ENCODE measurements at regions not wholly inside any gene's neighbourhood (a gene's known extent, or its start where the extent isn't known, plus 50 kb on each side); places are given as distances from the start of the nearest gene placed in this dataset.

DNA sequence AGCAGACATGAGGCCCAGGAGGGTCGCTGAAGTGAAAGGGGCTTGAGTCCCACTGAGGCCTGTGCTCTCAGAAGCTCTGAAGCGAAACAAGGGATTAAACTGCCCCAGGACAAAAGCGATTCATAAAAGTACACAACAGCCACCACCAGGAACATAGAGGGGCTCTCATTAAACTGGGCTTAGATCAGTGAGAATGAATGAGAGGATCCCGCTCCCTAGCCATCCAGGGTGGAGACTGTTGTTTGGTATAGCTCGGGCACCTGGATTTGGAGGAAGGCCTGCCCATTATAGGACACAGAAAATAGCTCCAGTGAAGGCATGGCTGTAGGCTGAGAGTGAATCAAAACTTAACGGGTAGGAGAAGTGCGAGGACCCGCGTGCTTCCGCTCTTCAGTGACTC, 91.6 kb upstream of the TAB2 start:
- no peak for FAIRE-seq

GRCh38 chr6:149227796-149228195, 89.7 kb upstream of the TAB2 start:
- FAIRE-seq (no peak), DNase-seq (no peak)
- no peak overlapping the region for H3K4me3 ChIP-seq (ENCODE audit: low read depth in 1 of 3, low read length in 3 of 3)
- peaks cover 0 to 2% (median 0%) of the 10 kb centered on the region in 3 donors for H3K4me1 ChIP-seq (ENCODE audit: control insufficient read depth in 3 of 3, insufficient read depth in 2 of 3, low read depth in 1 of 3, low read length in 2 of 3)
- H3K27me3 ChIP-seq (ENCODE audit: control insufficient read depth in 3 of 3, insufficient read depth in 3 of 3, low read length in 3 of 3), result peaks cover 0 to 5% (median 0%) of the 10 kb centered on the region in 3 donors
- H3K36me3 ChIP-seq (ENCODE audit: control insufficient read depth in 3 of 3, insufficient read depth in 2 of 3, low read depth in 1 of 3, low read length in 3 of 3), result no peaks in the 10 kb centered on the region
- no peak overlapping the region for H3K27ac ChIP-seq (ENCODE audit: low read depth in 1 of 3, low read length in 2 of 3)
- 76 to 79% (median 78%) methylated on average over 5 of the region's 5 CpGs for WGBS, 3 donors
- no peaks in the 10 kb centered on the region for H3K9me3 ChIP-seq (ENCODE audit: control insufficient read depth in 2 of 2, insufficient read depth in 1 of 2, low read depth in 1 of 2, low read length in 1 of 2)

More for the DNA sequence above, 91.6 kb upstream of the TAB2 start:
- Histone ChIP-seq H3K9me3 (ENCODE audit: control insufficient read depth in 2 of 2, insufficient read depth in 1 of 2, low read depth in 1 of 2, low read length in 1 of 2) (no peaks in the 10 kb centered on the region), H3K4me3 (ENCODE audit: low read depth in 1 of 3, low read length in 3 of 3) (no peak overlapping the region), H3K27me3 (ENCODE audit: control insufficient read depth in 3 of 3, insufficient read depth in 3 of 3, low read length in 3 of 3) (peaks cover 0 to 5% (median 0%) of the 10 kb centered on the region in 3 donors), H3K4me1 (ENCODE audit: control insufficient read depth in 3 of 3, insufficient read depth in 2 of 3, low read depth in 1 of 3, low read length in 2 of 3) (peaks cover 0 to 2% (median 0%) of the 10 kb centered on the region in 3 donors), H3K36me3 (ENCODE audit: control insufficient read depth in 3 of 3, insufficient read depth in 2 of 3, low read depth in 1 of 3, low read length in 3 of 3) (no peaks in the 10 kb centered on the region), H3K27ac (ENCODE audit: low read depth in 1 of 3, low read length in 2 of 3) (no peak overlapping the region)
- DNase-seq, result no peak
- WGBS, 3 donors, result 94 to 97% (median 95%) methylated on average over 10 of the region's 10 CpGs

DNA sequence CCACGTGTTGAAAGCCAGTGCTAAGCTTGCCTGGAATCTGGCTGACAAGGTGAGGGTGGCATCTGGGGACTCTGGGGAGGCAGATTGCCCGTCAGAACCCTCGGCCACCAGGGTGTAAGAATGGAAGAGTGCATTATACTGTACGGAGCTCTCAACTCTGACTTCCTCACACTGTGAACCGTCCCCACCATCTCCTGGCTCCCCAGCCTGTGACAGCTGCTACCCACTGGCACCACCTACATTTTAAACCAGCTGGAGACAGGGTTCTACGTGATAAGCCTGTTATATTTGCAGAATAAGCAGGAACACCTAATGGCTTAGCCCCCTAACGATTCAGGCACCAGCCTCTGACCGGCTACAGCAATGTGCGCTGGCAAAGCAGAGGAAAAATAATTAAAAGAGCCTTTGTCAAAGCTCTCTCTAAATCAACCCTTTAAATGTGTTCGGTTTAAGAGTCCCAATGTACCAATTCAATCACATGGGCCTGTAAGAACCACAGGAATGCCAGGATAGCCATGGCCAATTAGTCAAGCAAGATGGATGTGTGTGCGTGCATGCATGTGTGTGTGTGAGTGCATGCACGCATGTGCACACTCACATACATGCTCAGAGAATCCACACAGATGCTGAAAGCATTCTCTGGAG, 89.1 kb upstream of the TAB2 start:
- 85 to 87% (median 86%) methylated on average over 12 of the region's 12 CpGs for WGBS, 3 donors
- no peak overlapping the region for H3K27ac ChIP-seq (ENCODE audit: low read depth in 1 of 3, low read length in 2 of 3)
- peaks cover 0 to 2% (median 0%) of the 10 kb centered on the region in 3 donors for H3K4me1 ChIP-seq (ENCODE audit: control insufficient read depth in 3 of 3, insufficient read depth in 2 of 3, low read depth in 1 of 3, low read length in 2 of 3)
- H3K36me3 ChIP-seq (ENCODE audit: control insufficient read depth in 3 of 3, insufficient read depth in 2 of 3, low read depth in 1 of 3, low read length in 3 of 3), result no peaks in the 10 kb centered on the region
- H3K4me3 ChIP-seq (ENCODE audit: low read depth in 1 of 3, low read length in 3 of 3), result no peak overlapping the region
- no peaks in the 10 kb centered on the region for H3K9me3 ChIP-seq (ENCODE audit: control insufficient read depth in 2 of 2, insufficient read depth in 1 of 2, low read depth in 1 of 2, low read length in 1 of 2)
- H3K27me3 ChIP-seq (ENCODE audit: control insufficient read depth in 3 of 3, insufficient read depth in 3 of 3, low read length in 3 of 3), result peaks cover 0 to 5% (median 0%) of the 10 kb centered on the region in 3 donors
- DNase-seq (no peak), FAIRE-seq (no peak)

DNA sequence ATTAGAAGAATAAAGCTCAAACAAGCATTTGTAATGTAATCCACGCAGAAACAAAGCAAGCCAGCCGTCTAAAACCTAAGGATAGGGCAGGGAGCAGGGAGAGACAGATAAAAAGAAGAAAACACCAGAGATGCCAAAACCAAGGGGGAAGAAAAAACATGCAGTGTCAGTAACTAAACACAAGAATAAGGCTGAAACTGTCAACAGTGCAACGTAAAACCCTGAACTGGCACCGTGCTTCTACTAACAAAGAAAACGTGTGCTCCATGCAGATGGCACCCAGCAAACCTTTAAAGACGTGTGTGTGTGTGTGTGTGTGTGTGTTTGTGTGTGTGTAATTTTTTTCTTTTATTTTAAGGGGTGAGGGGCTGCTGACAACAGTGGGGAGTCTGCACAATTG, 88.4 kb upstream of the TAB2 start:
- H3K4me1 ChIP-seq (ENCODE audit: control insufficient read depth in 3 of 3, insufficient read depth in 2 of 3, low read depth in 1 of 3, low read length in 2 of 3), result no peaks in the 10 kb centered on the region
- no peak overlapping the region for H3K27ac ChIP-seq (ENCODE audit: low read depth in 1 of 3, low read length in 2 of 3)
- FAIRE-seq, result no peak
- no peaks in the 10 kb centered on the region for H3K36me3 ChIP-seq (ENCODE audit: control insufficient read depth in 3 of 3, insufficient read depth in 2 of 3, low read depth in 1 of 3, low read length in 3 of 3)
- peaks cover 0 to 5% (median 0%) of the 10 kb centered on the region in 3 donors for H3K27me3 ChIP-seq (ENCODE audit: control insufficient read depth in 3 of 3, insufficient read depth in 3 of 3, low read length in 3 of 3)
- 87 to 91% (median 91%) methylated on average over 6 of the region's 6 CpGs for WGBS, 3 donors
- DNase-seq, result no peak
- H3K9me3 ChIP-seq (ENCODE audit: control insufficient read depth in 2 of 2, insufficient read depth in 1 of 2, low read depth in 1 of 2, low read length in 1 of 2), result no peaks in the 10 kb centered on the region
- no peak overlapping the region for H3K4me3 ChIP-seq (ENCODE audit: low read depth in 1 of 3, low read length in 3 of 3)

GRCh38 chr6:149230712-149231460, 86.6 kb upstream of the TAB2 start:
- Histone ChIP-seq H3K27ac (ENCODE audit: low read depth in 1 of 3, low read length in 2 of 3) (no peak overlapping the region), H3K36me3 (ENCODE audit: control insufficient read depth in 3 of 3, insufficient read depth in 2 of 3, low read depth in 1 of 3, low read length in 3 of 3) (no peaks in the 10 kb centered on the region), H3K27me3 (ENCODE audit: control insufficient read depth in 3 of 3, insufficient read depth in 3 of 3, low read length in 3 of 3) (peaks cover 0 to 5% (median 0%) of the 10 kb centered on the region in 3 donors), H3K4me3 (ENCODE audit: low read depth in 1 of 3, low read length in 3 of 3) (no peak overlapping the region), H3K4me1 (ENCODE audit: control insufficient read depth in 3 of 3, insufficient read depth in 2 of 3, low read depth in 1 of 3, low read length in 2 of 3) (peaks cover 0 to 2% (median 0%) of the 10 kb centered on the region in 3 donors), H3K9me3 (ENCODE audit: control insufficient read depth in 2 of 2, insufficient read depth in 1 of 2, low read depth in 1 of 2, low read length in 1 of 2) (no peaks in the 10 kb centered on the region)
- WGBS, 3 donors, result 82 to 90% (median 84%) methylated on average over 5 of the region's 5 CpGs
- no peak for FAIRE-seq
- no peak for DNase-seq

- H3K27me3 ChIP-seq (ENCODE audit: control insufficient read depth in 3 of 3, insufficient read depth in 3 of 3, low read length in 3 of 3), result peaks cover 0 to 5% (median 0%) of the 10 kb centered on the region in 3 donors
- DNase-seq (no peak), FAIRE-seq (no peak)
- H3K27ac ChIP-seq (ENCODE audit: low read depth in 1 of 3, low read length in 2 of 3), result peak overlapping the region in 1 of 3 donors; percentile 61
- H3K36me3 ChIP-seq (ENCODE audit: control insufficient read depth in 3 of 3, insufficient read depth in 2 of 3, low read depth in 1 of 3, low read length in 3 of 3), result no peaks in the 10 kb centered on the region
- H3K4me1 ChIP-seq (ENCODE audit: control insufficient read depth in 3 of 3, insufficient read depth in 2 of 3, low read depth in 1 of 3, low read length in 2 of 3), result peaks cover 0 to 2% (median 0%) of the 10 kb centered on the region in 3 donors
- WGBS, 3 donors, result 55 to 87% (median 78%) methylated on average over 7 of the region's 7 CpGs
- no peaks in the 10 kb centered on the region for H3K9me3 ChIP-seq (ENCODE audit: control insufficient read depth in 2 of 2, insufficient read depth in 1 of 2, low read depth in 1 of 2, low read length in 1 of 2)
- no peak overlapping the region for H3K4me3 ChIP-seq (ENCODE audit: low read depth in 1 of 3, low read length in 3 of 3)
Measured at GRCh38 chr6:149231778-149232177, 85.7 kb upstream of the TAB2 start.

DNA sequence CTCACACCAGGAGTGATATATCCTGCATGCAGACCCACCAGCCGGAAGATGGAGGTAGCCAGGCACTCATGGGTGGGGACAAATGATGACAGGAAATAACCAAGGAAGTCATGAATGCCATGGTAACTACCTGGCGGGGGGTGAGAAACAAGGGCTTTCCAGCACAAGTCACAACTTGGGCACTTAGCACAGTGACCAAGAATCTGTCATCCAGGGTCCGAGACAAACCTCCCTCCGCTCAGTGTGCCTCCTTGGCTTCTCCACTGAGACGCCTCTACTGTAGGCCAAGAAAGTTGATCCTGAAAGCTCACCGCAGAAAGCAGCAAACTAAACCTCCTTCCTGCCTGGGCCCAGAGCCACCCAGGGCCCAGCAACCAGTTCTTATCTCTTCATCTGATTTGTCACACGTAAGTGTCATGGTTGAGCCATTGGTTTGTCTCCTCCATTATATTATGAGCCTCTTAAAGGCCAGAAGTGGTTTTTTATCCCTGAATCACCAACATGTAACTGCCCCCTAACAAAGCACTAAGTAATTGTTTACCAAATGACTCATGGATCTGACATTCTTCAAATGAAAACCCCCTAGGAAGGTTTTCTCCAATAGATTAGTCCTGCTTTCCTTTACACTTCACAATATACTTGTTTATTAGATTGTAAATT, 84.3 kb upstream of the TAB2 start:
- Histone ChIP-seq H3K36me3 (ENCODE audit: control insufficient read depth in 3 of 3, insufficient read depth in 2 of 3, low read depth in 1 of 3, low read length in 3 of 3) (no peaks in the 10 kb centered on the region), H3K27ac (ENCODE audit: low read depth in 1 of 3, low read length in 2 of 3) (peak overlapping the region in 1 of 3 donors; percentile 13), H3K9me3 (ENCODE audit: control insufficient read depth in 2 of 2, insufficient read depth in 1 of 2, low read depth in 1 of 2, low read length in 1 of 2) (no peaks in the 10 kb centered on the region), H3K4me1 (ENCODE audit: control insufficient read depth in 3 of 3, insufficient read depth in 2 of 3, low read depth in 1 of 3, low read length in 2 of 3) (peaks cover 0 to 2% (median 0%) of the 10 kb centered on the region in 3 donors), H3K27me3 (ENCODE audit: control insufficient read depth in 3 of 3, insufficient read depth in 3 of 3, low read length in 3 of 3) (peaks cover 0 to 5% (median 0%) of the 10 kb centered on the region in 3 donors), H3K4me3 (ENCODE audit: low read depth in 1 of 3, low read length in 3 of 3) (no peak overlapping the region)
- DNase-seq, result peak in 1 of 2 donors; percentile 8
- WGBS, 3 donors, result 86 to 89% (median 86%) methylated on average over 7 of the region's 7 CpGs
- FAIRE-seq, result no peak

Measured in small intestine (tissue), 7 donors.